ENCODE measurements at regions not wholly inside any gene's neighbourhood (a gene's known extent, or its start where the extent isn't known, plus 50 kb on each side); places are given as distances from the start of the nearest gene placed in this dataset.

- Histone ChIP-seq H3K9ac (ENCODE audit: low read depth in 2 of 2, low read length in 2 of 2) (no peak overlapping the region), H3K36me3 (no peaks in the 10 kb centered on the region), H3K27ac (no peak overlapping the region), H3K27me3 (no peaks in the 10 kb centered on the region), H3K9me3 (no peaks in the 10 kb centered on the region), H3K4me1 (no peaks in the 10 kb centered on the region), H3K4me3 (no peak overlapping the region)
- intact Hi-C loops (cut with DNase I): no loop called here
- no peak for TF ChIP-seq CTCF (IDR thresholded peaks at IDR 0.05)
- no peak for DNase-seq
Observed at GRCh38 chr3:74357881-74358280, 256.6 kb downstream of the CNTN3 start.

GRCh38 chr3:74353039-74353438, 261.4 kb downstream of the CNTN3 start:
- Histone ChIP-seq H3K36me3 (no peaks in the 10 kb centered on the region), H3K9ac (ENCODE audit: low read depth in 2 of 2, low read length in 2 of 2) (no peak overlapping the region), H3K4me3 (no peak overlapping the region), H3K4me1 (no peaks in the 10 kb centered on the region), H3K27ac (no peak overlapping the region), H3K9me3 (no peaks in the 10 kb centered on the region), H3K27me3 (no peaks in the 10 kb centered on the region)
- no peak for DNase-seq
- TF ChIP-seq CTCF (IDR thresholded peaks at IDR 0.05): no peak
- intact Hi-C loops (cut with DNase I): no loop called here

- intact Hi-C loops (cut with DNase I): no loop called here
- no peaks in the 10 kb centered on the region for H3K4me1 ChIP-seq
Observed at GRCh38 chr3:74352166-74352565, 262.3 kb downstream of the CNTN3 start.

GRCh38 chr3:74351213-74351612, 263.2 kb downstream of the CNTN3 start:
- Histone ChIP-seq H3K27ac (no peak overlapping the region), H3K4me3 (no peak overlapping the region), H3K4me1 (no peaks in the 10 kb centered on the region), H3K27me3 (no peaks in the 10 kb centered on the region), H3K9me3 (no peaks in the 10 kb centered on the region), H3K9ac (ENCODE audit: low read depth in 2 of 2, low read length in 2 of 2) (no peak overlapping the region), H3K36me3 (no peaks in the 10 kb centered on the region)
- intact Hi-C loops (cut with DNase I): no loop called here
- TF ChIP-seq CTCF (IDR thresholded peaks at IDR 0.05): no peak
- DNase-seq: no peak

More at GRCh38 chr3:74352166-74352565, 262.3 kb downstream of the CNTN3 start:
- H3K27me3 ChIP-seq: no peaks in the 10 kb centered on the region
- H3K36me3 ChIP-seq: no peaks in the 10 kb centered on the region
- no peak overlapping the region for H3K4me3 ChIP-seq
- DNase-seq: no peak
- H3K9ac ChIP-seq (ENCODE audit: low read depth in 2 of 2, low read length in 2 of 2): no peak overlapping the region
- no peaks in the 10 kb centered on the region for H3K9me3 ChIP-seq
- H3K27ac ChIP-seq: no peak overlapping the region
- TF ChIP-seq CTCF (IDR thresholded peaks at IDR 0.05): no peak

GRCh38 chr3:74349015-74349414, 265.4 kb downstream of the CNTN3 start:
- no peak for TF ChIP-seq CTCF (IDR thresholded peaks at IDR 0.05)
- H3K9ac ChIP-seq (ENCODE audit: low read depth in 2 of 2, low read length in 2 of 2): no peak overlapping the region
- H3K4me1 ChIP-seq: no peaks in the 10 kb centered on the region
- H3K27ac ChIP-seq: no peak overlapping the region
- H3K9me3 ChIP-seq: no peaks in the 10 kb centered on the region
- DNase-seq: no peak
- H3K4me3 ChIP-seq: no peak overlapping the region
- no peaks in the 10 kb centered on the region for H3K27me3 ChIP-seq
- H3K36me3 ChIP-seq: no peaks in the 10 kb centered on the region
- intact Hi-C loops (cut with DNase I): no loop called here
